ENCODE measurements at regions not wholly inside any gene's neighbourhood (a gene's known extent, or its start where the extent isn't known, plus 50 kb on each side); places are given as distances from the start of the nearest gene placed in this dataset.

DNA sequence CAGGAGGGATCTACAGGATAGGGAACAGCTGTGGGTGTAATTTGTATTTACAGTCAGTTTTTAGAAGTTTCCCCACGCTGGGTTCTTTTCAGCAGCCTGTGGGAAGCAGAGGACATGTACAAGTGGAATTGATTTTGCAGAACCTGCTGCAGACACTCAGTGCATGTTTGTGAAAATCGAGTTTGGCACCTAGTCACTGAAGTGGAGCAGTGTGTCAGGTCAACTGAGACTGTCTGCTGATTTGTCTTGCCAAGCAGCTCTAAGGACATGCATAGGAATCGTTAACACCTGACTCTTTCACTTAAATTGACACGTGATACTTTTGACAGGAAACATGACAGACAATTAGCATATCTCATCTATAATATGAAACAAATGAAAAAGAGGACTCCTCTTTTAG lies 416.6 kb downstream of the TMX3 start:
- TF ChIP-seq, protein P1, sequence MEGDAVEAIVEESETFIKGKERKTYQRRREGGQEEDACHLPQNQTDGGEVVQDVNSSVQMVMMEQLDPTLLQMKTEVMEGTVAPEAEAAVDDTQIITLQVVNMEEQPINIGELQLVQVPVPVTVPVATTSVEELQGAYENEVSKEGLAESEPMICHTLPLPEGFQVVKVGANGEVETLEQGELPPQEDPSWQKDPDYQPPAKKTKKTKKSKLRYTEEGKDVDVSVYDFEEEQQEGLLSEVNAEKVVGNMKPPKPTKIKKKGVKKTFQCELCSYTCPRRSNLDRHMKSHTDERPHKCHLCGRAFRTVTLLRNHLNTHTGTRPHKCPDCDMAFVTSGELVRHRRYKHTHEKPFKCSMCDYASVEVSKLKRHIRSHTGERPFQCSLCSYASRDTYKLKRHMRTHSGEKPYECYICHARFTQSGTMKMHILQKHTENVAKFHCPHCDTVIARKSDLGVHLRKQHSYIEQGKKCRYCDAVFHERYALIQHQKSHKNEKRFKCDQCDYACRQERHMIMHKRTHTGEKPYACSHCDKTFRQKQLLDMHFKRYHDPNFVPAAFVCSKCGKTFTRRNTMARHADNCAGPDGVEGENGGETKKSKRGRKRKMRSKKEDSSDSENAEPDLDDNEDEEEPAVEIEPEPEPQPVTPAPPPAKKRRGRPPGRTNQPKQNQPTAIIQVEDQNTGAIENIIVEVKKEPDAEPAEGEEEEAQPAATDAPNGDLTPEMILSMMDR (IDR thresholded peaks at IDR 0.05), result no peak
- TF ChIP-seq POLR2A (IDR thresholded peaks at IDR 0.05) (no peak), EP300 (IDR thresholded peaks at IDR 0.05; ENCODE audit: low read depth) (no peak)
